Esophagus squamous epithelium (tissue), 4 donors: ENCODE measurements at regions not wholly inside any gene's neighbourhood (a gene's known extent, or its start where the extent isn't known, plus 50 kb on each side); places are given as distances from the start of the nearest gene placed in this dataset.

Source experiments
- CTCF ChIP-seq, 6 experiments: fragments of 450-650 bp in 4 of 6; fragments of 200-600 bp in 2 of 6; sonication (generic) in 2 of 6; IDR thresholded peaks; one replicate each; pipeline ENCODE4 v1.5.1; 2016 to 2019; ENCODE audit warnings: antibody characterized with exemption in 6 of 6, mild to moderate bottlenecking in 4 of 6, moderate library complexity in 4 of 6
- POLR2A ChIP-seq, 4 donors: fragments of 450-650 bp; IDR thresholded peaks; one replicate each; pipeline ENCODE4 v1.6.1; 2017; ENCODE audit warnings: antibody characterized with exemption in 4 of 4, mild to moderate bottlenecking in 4 of 4, moderate library complexity in 3 of 4

GRCh38 chr4:26196567-26196966 lies 124.2 kb upstream of the RBPJ start:
- TF ChIP-seq CTCF (IDR thresholded peaks at IDR 0.05), result no peak
- no peak for TF ChIP-seq POLR2A (IDR thresholded peaks at IDR 0.05)
